Thyroid gland (tissue), 4 donors: ENCODE measurements at regions not wholly inside any gene's neighbourhood (a gene's known extent, or its start where the extent isn't known, plus 50 kb on each side); places are given as distances from the start of the nearest gene placed in this dataset.

Experiments used
- DNase-seq, 2 donors: peaks; one replicate each; pipeline ENCODE4 v3.0.0-alpha.2; 2019
- H3K27ac ChIP-seq, 3 donors: fragments of 200-600 bp; sonication (generic); 1 replicate in 2 of 3; 2 replicates in 1 of 3; pipeline ENCODE4 v1.5.1; 2016 to 2019; ENCODE audit warnings: mild to moderate bottlenecking in 1 of 3, moderate library complexity in 1 of 3
- H3K27me3 ChIP-seq: fragments of 200-600 bp; sonication (generic); one replicate; pipeline ENCODE4 v1.5.1; 2019
- H3K36me3 ChIP-seq, 2 donors: fragments of 200-600 bp; sonication (generic); one replicate each; pipeline ENCODE4 v1.5.1; 2016 to 2019
- H3K4me1 ChIP-seq, 2 donors: fragments of 200-600 bp; sonication (generic); one replicate each; pipeline ENCODE4 v1.5.1; 2017 to 2019
- H3K4me3 ChIP-seq, 3 donors: fragments of 200-600 bp; sonication (generic); replicated peaks in 1 of 3; 1 replicate in 2 of 3; 2 replicates in 1 of 3; pipeline ENCODE4 v1.5.1; 2016; ENCODE audit warnings: mild to moderate bottlenecking in 1 of 3
- H3K9me3 ChIP-seq: fragments of 200-600 bp; sonication (generic); one replicate; pipeline ENCODE4 v1.5.1; 2017
- POLR2A ChIP-seq, 2 donors: fragments of 450-650 bp; IDR thresholded peaks; one replicate each; pipeline ENCODE4 v1.6.1; 2017; ENCODE audit warnings: antibody characterized with exemption in 2 of 2, mild to moderate bottlenecking in 2 of 2, moderate library complexity in 1 of 2
- WGBS, 2 donors: methylation state at CpG; one replicate each; pipeline ENCODE4 v1.1.5; 2017; 5-methylcytosine and 5-hydroxymethylcytosine counted together
- intact Hi-C: fragments of 100-400 bp; cut with DNase I; formaldehyde crosslinking; loops from one replicate; pipeline ENCODE4 v1.15.1; 2023
- TF ChIP-seq, protein P1 (sequence below), 6 experiments: fragments of 200-600 bp in 3 of 6; fragments of 450-650 bp in 3 of 6; sonication (generic) in 3 of 6; IDR thresholded peaks; one replicate each; pipeline ENCODE4 v1.5.1; 2016 to 2019; ENCODE audit warnings: antibody characterized with exemption in 6 of 6, mild to moderate bottlenecking in 2 of 6, inconsistent platforms in 1 of 6, moderate library complexity in 1 of 6

DNA sequence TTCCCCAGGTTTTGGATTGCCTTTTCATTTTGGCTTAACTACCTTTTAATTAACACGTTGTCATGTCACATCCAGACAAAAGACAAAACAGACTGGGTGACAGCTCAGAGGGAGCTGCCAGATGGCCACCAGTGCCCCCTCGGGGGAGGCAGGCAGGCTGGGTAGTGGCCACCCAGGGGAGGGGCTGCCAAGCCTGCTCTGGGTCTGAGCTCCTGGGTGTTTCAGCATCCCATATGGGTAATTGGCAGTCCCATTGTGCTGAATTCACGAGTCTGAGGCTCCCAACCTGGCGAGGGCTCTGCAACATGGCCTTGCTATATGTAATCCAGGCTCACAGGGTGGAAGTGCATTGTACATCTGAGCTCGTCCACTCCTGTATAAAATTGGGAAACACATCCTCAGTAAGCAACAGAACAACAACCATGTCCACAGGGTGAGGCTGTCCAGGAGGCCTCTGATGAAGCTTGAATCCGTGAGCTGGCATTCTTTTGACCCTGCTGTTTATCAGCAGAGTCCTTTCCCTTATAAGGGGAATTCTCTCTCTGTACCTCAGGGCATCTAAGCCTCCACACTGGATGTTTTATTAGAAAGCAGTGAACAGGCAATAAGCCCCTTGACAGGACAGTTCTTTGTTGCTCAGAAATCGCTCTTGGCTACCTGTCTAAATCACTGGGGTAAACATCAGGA lies 111.7 kb upstream of the SLC22A23 start:
- no peaks in the 10 kb centered on the region for H3K9me3 ChIP-seq
- no peak overlapping the region for H3K4me3 ChIP-seq
- TF ChIP-seq, protein P1, sequence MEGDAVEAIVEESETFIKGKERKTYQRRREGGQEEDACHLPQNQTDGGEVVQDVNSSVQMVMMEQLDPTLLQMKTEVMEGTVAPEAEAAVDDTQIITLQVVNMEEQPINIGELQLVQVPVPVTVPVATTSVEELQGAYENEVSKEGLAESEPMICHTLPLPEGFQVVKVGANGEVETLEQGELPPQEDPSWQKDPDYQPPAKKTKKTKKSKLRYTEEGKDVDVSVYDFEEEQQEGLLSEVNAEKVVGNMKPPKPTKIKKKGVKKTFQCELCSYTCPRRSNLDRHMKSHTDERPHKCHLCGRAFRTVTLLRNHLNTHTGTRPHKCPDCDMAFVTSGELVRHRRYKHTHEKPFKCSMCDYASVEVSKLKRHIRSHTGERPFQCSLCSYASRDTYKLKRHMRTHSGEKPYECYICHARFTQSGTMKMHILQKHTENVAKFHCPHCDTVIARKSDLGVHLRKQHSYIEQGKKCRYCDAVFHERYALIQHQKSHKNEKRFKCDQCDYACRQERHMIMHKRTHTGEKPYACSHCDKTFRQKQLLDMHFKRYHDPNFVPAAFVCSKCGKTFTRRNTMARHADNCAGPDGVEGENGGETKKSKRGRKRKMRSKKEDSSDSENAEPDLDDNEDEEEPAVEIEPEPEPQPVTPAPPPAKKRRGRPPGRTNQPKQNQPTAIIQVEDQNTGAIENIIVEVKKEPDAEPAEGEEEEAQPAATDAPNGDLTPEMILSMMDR (IDR thresholded peaks at IDR 0.05): no peak
- no peak for TF ChIP-seq POLR2A (IDR thresholded peaks at IDR 0.05)
- intact Hi-C loops: no loop called here
- DNase-seq: no peak
- 77 to 80% methylated on average over 7 of the region's 7 CpGs for WGBS, 2 donors
- no peak overlapping the region for H3K27ac ChIP-seq
- H3K36me3 ChIP-seq: no peaks in the 10 kb centered on the region
- peaks cover 3 to 17% of the 10 kb centered on the region in 2 donors for H3K4me1 ChIP-seq
- H3K27me3 ChIP-seq: no peaks in the 10 kb centered on the region

- TF ChIP-seq, protein P1 (IDR thresholded peaks at IDR 0.05): no peak
- no peak for TF ChIP-seq POLR2A (IDR thresholded peaks at IDR 0.05)
- intact Hi-C loops: no loop called here
These were observed 110.0 kb upstream of the SLC22A23 start for GRCh38 chr6:3566812-3567211.

DNA sequence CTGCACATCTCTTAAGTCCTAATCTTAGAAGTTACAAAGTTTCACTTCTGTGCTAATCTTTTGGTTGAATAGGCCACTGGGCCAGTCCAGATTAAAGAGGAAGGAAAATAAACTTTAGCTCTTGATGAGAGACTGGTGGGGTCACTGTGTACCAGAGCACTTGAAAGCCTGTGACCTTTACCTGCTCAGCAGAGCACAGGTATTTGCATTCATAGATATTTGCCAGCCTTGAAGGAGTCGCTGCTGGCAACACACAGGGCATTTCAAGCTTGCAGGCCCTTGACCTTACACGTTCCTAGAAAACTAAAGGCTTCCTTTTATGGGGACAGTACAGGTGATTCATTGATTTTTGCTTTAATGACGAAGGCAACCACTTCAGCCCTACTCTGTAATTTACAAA lies 108.4 kb upstream of the SLC22A23 start:
- 24 to 44% methylated on average over 3 of the region's 3 CpGs for WGBS, 2 donors
- H3K27me3 ChIP-seq: no peaks in the 10 kb centered on the region
- peak; percentile 60 to 69 for DNase-seq
- H3K36me3 ChIP-seq: no peaks in the 10 kb centered on the region
- intact Hi-C loops: no loop called here
- H3K4me3 ChIP-seq: no peak overlapping the region
- H3K9me3 ChIP-seq: no peaks in the 10 kb centered on the region
- no peak for TF ChIP-seq POLR2A (IDR thresholded peaks at IDR 0.05)
- TF ChIP-seq, protein P1 (IDR thresholded peaks at IDR 0.05): no peak
- H3K4me1 ChIP-seq: peaks cover 0 to 7% of the 10 kb centered on the region in 2 donors
- H3K27ac ChIP-seq: peak overlapping the region in 1 of 3 donors; percentile 56

More at GRCh38 chr6:3566812-3567211, 110.0 kb upstream of the SLC22A23 start:
- Histone ChIP-seq H3K27me3 (no peaks in the 10 kb centered on the region), H3K4me1 (peaks cover 0 to 7% of the 10 kb centered on the region in 2 donors), H3K36me3 (no peaks in the 10 kb centered on the region), H3K4me3 (no peak overlapping the region), H3K27ac (no peak overlapping the region), H3K9me3 (no peaks in the 10 kb centered on the region)
- DNase-seq: no peak
- 96 to 98% methylated on average over 8 of the region's 8 CpGs for WGBS, 2 donors

DNA sequence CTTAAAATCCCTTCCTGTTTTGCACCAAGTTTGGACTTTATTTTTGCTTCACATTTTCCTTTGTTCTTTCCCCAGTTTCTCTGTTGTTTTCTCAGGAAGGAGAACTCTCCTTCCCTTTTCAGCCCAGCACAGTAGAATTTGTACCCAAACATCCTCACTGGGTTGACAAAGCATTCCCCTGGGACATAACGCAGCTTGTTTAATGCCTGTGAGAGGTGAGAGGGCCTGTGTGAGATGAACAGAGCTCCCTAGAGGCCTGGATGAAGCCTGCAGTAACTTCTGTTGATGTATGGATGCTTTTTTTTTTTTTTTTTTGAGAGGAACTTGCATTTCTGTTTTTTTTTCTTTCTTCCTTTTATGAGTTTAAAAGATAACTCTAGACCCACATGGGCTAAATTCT lies 104.9 kb upstream of the SLC22A23 start:
- H3K9me3 ChIP-seq: no peaks in the 10 kb centered on the region
- DNase-seq: no peak
- no peak overlapping the region for H3K4me3 ChIP-seq
- intact Hi-C loops: no loop called here
- peak overlapping the region in 1 of 3 donors; percentile 30 for H3K27ac ChIP-seq
- H3K27me3 ChIP-seq: no peaks in the 10 kb centered on the region
- WGBS, 2 donors: 57 to 69% methylated on average over 1 of the region's 1 CpG
- peaks cover 0 to 7% of the 10 kb centered on the region in 2 donors for H3K4me1 ChIP-seq
- TF ChIP-seq POLR2A (IDR thresholded peaks at IDR 0.05): no peak
- TF ChIP-seq, protein P1 (IDR thresholded peaks at IDR 0.05): no peak
- no peaks in the 10 kb centered on the region for H3K36me3 ChIP-seq

GRCh38 chr6:3560211-3560610 lies 103.4 kb upstream of the SLC22A23 start:
- WGBS, 2 donors: 93 to 97% methylated on average over 1 of the region's 1 CpG
- Histone ChIP-seq H3K4me1 (peaks cover 0 to 3% of the 10 kb centered on the region in 2 donors), H3K9me3 (no peaks in the 10 kb centered on the region), H3K36me3 (no peaks in the 10 kb centered on the region), H3K4me3 (no peak overlapping the region), H3K27me3 (no peaks in the 10 kb centered on the region), H3K27ac (no peak overlapping the region)
- intact Hi-C loops: no loop called here
- DNase-seq: no peak
- TF ChIP-seq, protein P1 (IDR thresholded peaks at IDR 0.05): no peak
- TF ChIP-seq POLR2A (IDR thresholded peaks at IDR 0.05): no peak
